ENCODE measurements at regions not wholly inside any gene's neighbourhood (a gene's known extent, or its start where the extent isn't known, plus 50 kb on each side); places are given as distances from the start of the nearest gene placed in this dataset.

GRCh38 chr7:153030976-153031375 is 271.4 kb downstream of the ACTR3B start:
- Histone ChIP-seq H3K4me3 (no peak overlapping the region), H3K27me3 (no peaks in the 10 kb centered on the region), H3K27ac (no peak overlapping the region), H3K9me3 (no peaks in the 10 kb centered on the region), H3K36me3 (no peaks in the 10 kb centered on the region), H3K4me1 (no peaks in the 10 kb centered on the region)
- DNase-seq: no peak
- no peak for TF ChIP-seq POLR2A (IDR thresholded peaks at IDR 0.05)
- no peak for TF ChIP-seq POLR2AphosphoS5 (IDR thresholded peaks at IDR 0.05)
- TF ChIP-seq CTCF (IDR thresholded peaks at IDR 0.05): no peak
- no peak for TF ChIP-seq EP300 (IDR thresholded peaks at IDR 0.05)
- WGBS, 5 donors: 50 to 80% (median 63%) methylated on average over 4 to 5 of the region's 5 CpGs
- intact Hi-C loops (cut with DNase I; ENCODE audit: low total_unique reads): no loop called here

- peaks cover 0 to 16% (median 2%) of the 10 kb centered on the region in 4 donors for H3K9me3 ChIP-seq
- H3K36me3 ChIP-seq: no peaks in the 10 kb centered on the region
- intact Hi-C loops (cut with DNase I; ENCODE audit: low total_unique reads): no loop called here
- no peaks in the 10 kb centered on the region for H3K4me1 ChIP-seq
- no peak overlapping the region for H3K27ac ChIP-seq
- H3K27me3 ChIP-seq: no peaks in the 10 kb centered on the region
- no peak for TF ChIP-seq EP300 (IDR thresholded peaks at IDR 0.05)
- TF ChIP-seq POLR2AphosphoS5 (IDR thresholded peaks at IDR 0.05): no peak
- no peak for TF ChIP-seq CTCF (IDR thresholded peaks at IDR 0.05)
- TF ChIP-seq POLR2A (IDR thresholded peaks at IDR 0.05): no peak
- WGBS, 5 donors: 69 to 83% (median 73%) methylated on average over 6 to 8 of the region's 8 CpGs
- H3K4me3 ChIP-seq: no peak overlapping the region
- no peak for DNase-seq
Measured at GRCh38 chr7:153034791-153035190, 275.2 kb downstream of the ACTR3B start.

GRCh38 chr7:153036396-153037063 is 277.0 kb downstream of the ACTR3B start:
- peaks cover 0 to 16% (median 2%) of the 10 kb centered on the region in 4 donors for H3K9me3 ChIP-seq
- no peak overlapping the region for H3K27ac ChIP-seq
- TF ChIP-seq EP300 (IDR thresholded peaks at IDR 0.05) (no peak), POLR2A (IDR thresholded peaks at IDR 0.05) (no peak), POLR2AphosphoS5 (IDR thresholded peaks at IDR 0.05) (no peak), CTCF (IDR thresholded peaks at IDR 0.05) (no peak)
- H3K4me3 ChIP-seq: no peak overlapping the region
- no peaks in the 10 kb centered on the region for H3K27me3 ChIP-seq
- no peaks in the 10 kb centered on the region for H3K4me1 ChIP-seq
- no peaks in the 10 kb centered on the region for H3K36me3 ChIP-seq
- 62 to 81% (median 75%) methylated on average over 4 of the region's 4 CpGs for WGBS, 5 donors
- DNase-seq: no peak
- intact Hi-C loops (cut with DNase I; ENCODE audit: low total_unique reads): no loop called here

GRCh38 chr7:153043440-153043839 is 283.9 kb downstream of the ACTR3B start:
- Histone ChIP-seq H3K27ac (no peak overlapping the region), H3K4me3 (no peak overlapping the region), H3K4me1 (no peaks in the 10 kb centered on the region), H3K27me3 (no peaks in the 10 kb centered on the region), H3K36me3 (no peaks in the 10 kb centered on the region), H3K9me3 (peaks cover 0 to 13% (median 0%) of the 10 kb centered on the region in 4 donors)
- TF ChIP-seq POLR2AphosphoS5 (IDR thresholded peaks at IDR 0.05) (no peak), EP300 (IDR thresholded peaks at IDR 0.05) (no peak), CTCF (IDR thresholded peaks at IDR 0.05) (no peak), POLR2A (IDR thresholded peaks at IDR 0.05) (no peak)
- no peak for DNase-seq
- intact Hi-C loops (cut with DNase I; ENCODE audit: low total_unique reads): no loop called here
- 76 to 88% (median 84%) methylated on average over 3 to 9 of the region's 9 CpGs for WGBS, 5 donors
